ENCODE measurements at regions not wholly inside any gene's neighbourhood (a gene's known extent, or its start where the extent isn't known, plus 50 kb on each side); places are given as distances from the start of the nearest gene placed in this dataset.

GRCh38 chr16:86073763-86074493 is 175.0 kb downstream of the IRF8 start:
- H3K4me3 ChIP-seq (ENCODE audit: low read length): no peak overlapping the region
- H3K9ac ChIP-seq (ENCODE audit: low read length): no peak overlapping the region
- H4K20me1 ChIP-seq (ENCODE audit: insufficient read depth, low read length): no peaks in the 10 kb centered on the region
- H3K27me3 ChIP-seq (replicated peaks; ENCODE audit: insufficient read depth, low read length): peaks cover 36% of the 10 kb centered on the region
- DNase-seq: no peak
- no peaks in the 10 kb centered on the region for H3K79me2 ChIP-seq (ENCODE audit: low read length)
- H3K9me2 ChIP-seq (replicated peaks; ENCODE audit: insufficient read depth, low read length): no peaks in the 10 kb centered on the region
- no peaks in the 10 kb centered on the region for H3F3A ChIP-seq (ENCODE audit: insufficient read depth, low read length)
- no peaks in the 10 kb centered on the region for H3K9me3 ChIP-seq (replicated peaks; ENCODE audit: insufficient read depth, low read length)
- no peak overlapping the region for H3K27ac ChIP-seq (ENCODE audit: low read length)
- no peaks in the 10 kb centered on the region for H3K36me3 ChIP-seq (replicated peaks; ENCODE audit: insufficient read depth, low read length)
- TF ChIP-seq EZH2phosphoT487 (IDR thresholded peaks at IDR 0.05; ENCODE audit: low read length): no peak
- TF ChIP-seq, protein P1, sequence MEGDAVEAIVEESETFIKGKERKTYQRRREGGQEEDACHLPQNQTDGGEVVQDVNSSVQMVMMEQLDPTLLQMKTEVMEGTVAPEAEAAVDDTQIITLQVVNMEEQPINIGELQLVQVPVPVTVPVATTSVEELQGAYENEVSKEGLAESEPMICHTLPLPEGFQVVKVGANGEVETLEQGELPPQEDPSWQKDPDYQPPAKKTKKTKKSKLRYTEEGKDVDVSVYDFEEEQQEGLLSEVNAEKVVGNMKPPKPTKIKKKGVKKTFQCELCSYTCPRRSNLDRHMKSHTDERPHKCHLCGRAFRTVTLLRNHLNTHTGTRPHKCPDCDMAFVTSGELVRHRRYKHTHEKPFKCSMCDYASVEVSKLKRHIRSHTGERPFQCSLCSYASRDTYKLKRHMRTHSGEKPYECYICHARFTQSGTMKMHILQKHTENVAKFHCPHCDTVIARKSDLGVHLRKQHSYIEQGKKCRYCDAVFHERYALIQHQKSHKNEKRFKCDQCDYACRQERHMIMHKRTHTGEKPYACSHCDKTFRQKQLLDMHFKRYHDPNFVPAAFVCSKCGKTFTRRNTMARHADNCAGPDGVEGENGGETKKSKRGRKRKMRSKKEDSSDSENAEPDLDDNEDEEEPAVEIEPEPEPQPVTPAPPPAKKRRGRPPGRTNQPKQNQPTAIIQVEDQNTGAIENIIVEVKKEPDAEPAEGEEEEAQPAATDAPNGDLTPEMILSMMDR (IDR thresholded peaks at IDR 0.05; ENCODE audit: low read length): no peak
- no peak for TF ChIP-seq EZH2 (optimal IDR thresholded peaks at IDR 0.05; ENCODE audit: low read depth, low read length)
- no peak overlapping the region for H2AFZ ChIP-seq (ENCODE audit: low read length)
- no peak overlapping the region for H3K4me2 ChIP-seq (ENCODE audit: low read depth, low read length)
- no peaks in the 10 kb centered on the region for H3K4me1 ChIP-seq (ENCODE audit: low read length)

DNA sequence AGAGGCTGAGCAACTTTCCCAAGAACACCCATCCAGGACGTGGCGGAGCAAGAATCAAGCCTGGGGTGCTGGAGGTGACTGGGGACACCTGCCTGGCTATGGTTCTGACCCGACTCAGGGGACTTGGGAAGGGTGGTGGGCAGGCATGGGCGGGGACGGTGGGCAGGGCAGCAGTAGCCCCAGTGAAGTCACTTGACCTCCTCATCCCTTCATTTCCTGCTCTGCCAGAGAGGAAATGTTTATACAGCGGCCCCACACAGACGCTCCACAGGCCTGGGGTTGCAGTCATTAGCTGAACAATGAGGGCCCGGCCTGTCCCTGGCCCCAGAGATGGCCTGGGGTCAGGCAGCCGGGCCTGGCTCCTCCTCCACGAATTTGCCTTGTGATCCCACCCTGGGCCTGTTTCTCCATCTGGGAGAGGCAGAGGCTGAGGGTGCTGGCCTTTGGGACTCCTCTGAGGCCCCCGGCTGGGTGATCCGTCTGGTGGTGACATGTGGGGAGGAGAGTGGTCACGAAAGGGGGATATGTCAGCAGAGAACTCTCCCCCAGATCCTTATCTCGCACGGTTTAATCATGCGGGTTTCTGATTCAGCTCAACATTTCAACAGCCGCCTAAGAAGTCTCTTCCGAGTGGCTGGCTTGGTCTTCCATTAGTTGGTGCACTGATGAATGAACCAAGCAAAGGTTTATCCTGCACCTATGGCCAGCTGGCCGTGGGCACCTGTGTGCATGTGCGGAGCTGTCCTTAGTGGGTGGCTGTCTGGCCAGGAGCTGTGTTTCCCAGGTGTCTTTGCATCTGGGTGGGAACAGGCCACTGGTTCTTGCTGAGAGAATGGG is 175.9 kb downstream of the IRF8 start:
- H3K9me2 ChIP-seq (replicated peaks; ENCODE audit: insufficient read depth, low read length): no peaks in the 10 kb centered on the region
- H3K9ac ChIP-seq (ENCODE audit: low read length): no peak overlapping the region
- H4K20me1 ChIP-seq (ENCODE audit: insufficient read depth, low read length): no peaks in the 10 kb centered on the region
- H3K79me2 ChIP-seq (ENCODE audit: low read length): no peaks in the 10 kb centered on the region
- H3K9me3 ChIP-seq (replicated peaks; ENCODE audit: insufficient read depth, low read length): no peaks in the 10 kb centered on the region
- H2AFZ ChIP-seq (ENCODE audit: low read length): no peak overlapping the region
- no peak overlapping the region for H3K27ac ChIP-seq (ENCODE audit: low read length)
- H3F3A ChIP-seq (ENCODE audit: insufficient read depth, low read length): no peaks in the 10 kb centered on the region
- no peaks in the 10 kb centered on the region for H3K4me1 ChIP-seq (ENCODE audit: low read length)
- TF ChIP-seq, protein P1 (IDR thresholded peaks at IDR 0.05; ENCODE audit: low read length): no peak
- no peak for TF ChIP-seq EZH2phosphoT487 (IDR thresholded peaks at IDR 0.05; ENCODE audit: low read length)
- H3K4me3 ChIP-seq (ENCODE audit: low read length): no peak overlapping the region
- no peak overlapping the region for H3K4me2 ChIP-seq (ENCODE audit: low read depth, low read length)
- H3K27me3 ChIP-seq (replicated peaks; ENCODE audit: insufficient read depth, low read length): peaks cover 39% of the 10 kb centered on the region
- no peaks in the 10 kb centered on the region for H3K36me3 ChIP-seq (replicated peaks; ENCODE audit: insufficient read depth, low read length)
- no peak for DNase-seq

DNA sequence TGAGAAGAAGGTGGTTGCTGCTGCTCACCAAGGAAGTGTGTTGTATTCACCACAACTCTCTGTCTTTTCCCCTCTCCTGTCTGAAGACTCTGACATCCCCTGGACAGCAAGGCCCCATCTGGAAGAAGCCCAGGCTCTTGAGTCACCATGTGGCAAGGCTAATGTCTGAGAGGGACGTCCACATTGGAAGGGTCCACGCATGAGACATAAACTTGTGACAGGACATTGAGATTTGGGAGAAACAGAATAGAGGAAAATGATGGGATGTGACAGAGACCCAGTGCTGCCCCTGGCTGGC is 176.5 kb downstream of the IRF8 start:
- Histone ChIP-seq H3K27ac (ENCODE audit: low read length) (no peak overlapping the region), H3F3A (ENCODE audit: insufficient read depth, low read length) (no peaks in the 10 kb centered on the region), H3K9me3 (replicated peaks; ENCODE audit: insufficient read depth, low read length) (no peaks in the 10 kb centered on the region), H3K4me2 (ENCODE audit: low read depth, low read length) (no peak overlapping the region), H3K79me2 (ENCODE audit: low read length) (no peaks in the 10 kb centered on the region), H3K36me3 (replicated peaks; ENCODE audit: insufficient read depth, low read length) (no peaks in the 10 kb centered on the region), H3K27me3 (replicated peaks; ENCODE audit: insufficient read depth, low read length) (peaks cover 41% of the 10 kb centered on the region), H3K9ac (ENCODE audit: low read length) (no peak overlapping the region), H3K4me1 (ENCODE audit: low read length) (no peaks in the 10 kb centered on the region), H2AFZ (ENCODE audit: low read length) (no peak overlapping the region), H3K4me3 (ENCODE audit: low read length) (no peak overlapping the region), H4K20me1 (ENCODE audit: insufficient read depth, low read length) (no peaks in the 10 kb centered on the region), H3K9me2 (replicated peaks; ENCODE audit: insufficient read depth, low read length) (no peaks in the 10 kb centered on the region)
- no peak for DNase-seq
- no peak for TF ChIP-seq EZH2 (optimal IDR thresholded peaks at IDR 0.05; ENCODE audit: low read depth, low read length)
- TF ChIP-seq, protein P1 (IDR thresholded peaks at IDR 0.05; ENCODE audit: low read length): no peak
- no peak for TF ChIP-seq EZH2phosphoT487 (IDR thresholded peaks at IDR 0.05; ENCODE audit: low read length)
